Psoas muscle (tissue), 7 donors: ENCODE measurements at regions not wholly inside any gene's neighbourhood (a gene's known extent, or its start where the extent isn't known, plus 50 kb on each side); places are given as distances from the start of the nearest gene placed in this dataset.

Experiments
- ATAC-seq, 4 donors: fragments of 200-7000 bp; cut with Tn5 transposase; one replicate each; pipeline ENCODE4 v1.9.1; 2020; ENCODE audit warnings: moderate library complexity in 3 of 4, mild to moderate bottlenecking in 2 of 4
- DNase-seq, 2 donors: peaks; one replicate each; pipeline ENCODE4 v3.0.0-alpha.2; 2020
- H3K27ac ChIP-seq: fragments of 200-600 bp; one replicate; pipeline ENCODE4 v1.8.0; 2022
- H3K27me3 ChIP-seq, 3 donors: fragments of 200-600 bp in 1 of 3; one replicate each; pipeline versions ENCODE4 v1.6.1 to v1.8.0; 2013 to 2022; ENCODE audit warnings: low read length in 2 of 3, mild to moderate bottlenecking in 2 of 3, moderate library complexity in 1 of 3; ENCODE audit not compliant: insufficient read depth in 3 of 3
- H3K36me3 ChIP-seq, 2 donors: fragments of 200-600 bp in 1 of 2; one replicate each; pipeline versions ENCODE4 v1.6.1 to v1.8.0; 2013 to 2022; ENCODE audit warnings: low read depth in 1 of 2, mild to moderate bottlenecking in 1 of 2, moderate library complexity in 1 of 2; ENCODE audit not compliant: insufficient read depth in 1 of 2
- H3K4me1 ChIP-seq: fragments of 200-600 bp; one replicate; pipeline ENCODE4 v1.8.0; 2022
- H3K4me3 ChIP-seq: fragments of 200-600 bp; one replicate; pipeline ENCODE4 v1.8.0; 2022; ENCODE audit warnings: mild to moderate bottlenecking
- H3K9me3 ChIP-seq: fragments of 200-600 bp; one replicate; pipeline ENCODE4 v1.8.0; 2022
- CTCF ChIP-seq: fragments of 200-600 bp; IDR thresholded peaks from one replicate; pipeline ENCODE4 v1.8.0; 2022; ENCODE audit warnings: antibody characterized with exemption
- WGBS, 3 donors: extraction: QIAGEN DNeasy Blood & Tissue Kit; methylation state at CpG; one replicate each; pipeline versions ENCODE4 v1.1.6 to v1.1.7; 2013; 5-methylcytosine and 5-hydroxymethylcytosine counted together
- intact Hi-C, 2 donors: fragments of 100-400 bp; cut with DNase I; formaldehyde crosslinking; loops; one replicate each; pipeline versions ENCODE4 v1.11.0 to v1.14.2; 2022
- donor health status: healthy with polysubstance abuse.
- donor health status: DM: no; HTN: no; CAD: no; lungs with moderate emphysema.
- donor health status: Bipolar disorder and iron deficiency.
- donor health status: healthy.
- donor health status: DM: yes; HTN: yes; CAD: no.
- donor health status: DM: no; HTN: no; CAD: no.
- donor health status: DM: yes; HTN: yes; CAD: no.

- DNase-seq (no peak), ATAC-seq (no peak)
- Histone ChIP-seq H3K27me3 (no peaks in the 10 kb centered on the region), H3K36me3 (no peaks in the 10 kb centered on the region), H3K4me3 (no peak overlapping the region), H3K9me3 (no peaks in the 10 kb centered on the region), H3K27ac (peak overlapping the region; percentile 88), H3K4me1 (peaks cover 29% of the 10 kb centered on the region)
- 37 to 51% (median 42%) methylated on average over 3 of the region's 3 CpGs for WGBS, 3 donors
- TF ChIP-seq CTCF = no peak
- intact Hi-C loops = loop anchor here (2.0 to 10.0 kb wide), 3 partner anchors 77 to 231 kb away; partner anchors contain the start of genes EVX2 (in 1 of the 2) and LNPK (in 1 of the 2)
Measured at GRCh38 chr2:175854129-175854528, 147.9 kb downstream of the LNPK start.

- 71 to 90% (median 79%) methylated on average over 5 of the region's 5 CpGs for WGBS, 3 donors
- no peak for TF ChIP-seq CTCF
- Histone ChIP-seq H3K4me3 (no peak overlapping the region), H3K4me1 (peaks cover 29% of the 10 kb centered on the region), H3K36me3 (no peaks in the 10 kb centered on the region), H3K27me3 (no peaks in the 10 kb centered on the region), H3K27ac (no peak overlapping the region), H3K9me3 (no peaks in the 10 kb centered on the region)
- DNase-seq = no peak
- ATAC-seq = no peak
- intact Hi-C loops = loop anchor here (10.0 kb wide), 2 partner anchors 151 to 231 kb away; partner anchors contain the start of genes EVX2 (in 1 of the 2) and LNPK (in 1 of the 2)
Measured at GRCh38 chr2:175853616-175853890, 148.5 kb downstream of the LNPK start.

GRCh38 chr2:175852879-175853615 is 149.0 kb downstream of the LNPK start:
- Histone ChIP-seq H3K36me3 (no peaks in the 10 kb centered on the region), H3K9me3 (no peaks in the 10 kb centered on the region), H3K27ac (no peak overlapping the region), H3K4me3 (no peak overlapping the region), H3K27me3 (no peaks in the 10 kb centered on the region), H3K4me1 (peaks cover 29% of the 10 kb centered on the region)
- intact Hi-C loops = loop anchor here (10.0 kb wide), 2 partner anchors 152 to 232 kb away; partner anchors contain the start of genes EVX2 (in 1 of the 2) and LNPK (in 1 of the 2)
- 47 to 55% (median 48%) methylated on average over 7 of the region's 7 CpGs for WGBS, 3 donors
- DNase-seq (no peak), ATAC-seq (no peak)
- no peak for TF ChIP-seq CTCF

- Histone ChIP-seq H3K27me3 (no peaks in the 10 kb centered on the region), H3K4me1 (no peaks in the 10 kb centered on the region), H3K27ac (no peak overlapping the region), H3K4me3 (no peak overlapping the region), H3K9me3 (no peaks in the 10 kb centered on the region), H3K36me3 (no peaks in the 10 kb centered on the region)
- DNase-seq (no peak), ATAC-seq (no peak)
- intact Hi-C loops = no loop called here
- no peak for TF ChIP-seq CTCF
Measured at GRCh38 chr2:175847128-175847527, 154.9 kb downstream of the LNPK start.

GRCh38 chr2:175844169-175844568 is 157.9 kb downstream of the LNPK start:
- H3K4me1 ChIP-seq = no peaks in the 10 kb centered on the region
- DNase-seq (no peak), ATAC-seq (no peak)
- no peaks in the 10 kb centered on the region for H3K36me3 ChIP-seq
- WGBS, 3 donors = 72 to 81% (median 78%) methylated on average over 1 of the region's 1 CpG
- H3K9me3 ChIP-seq = no peaks in the 10 kb centered on the region
- no peak overlapping the region for H3K27ac ChIP-seq
- no peaks in the 10 kb centered on the region for H3K27me3 ChIP-seq
- no peak overlapping the region for H3K4me3 ChIP-seq
- no peak for TF ChIP-seq CTCF
- intact Hi-C loops = no loop called here
